ENCODE measurements at regions not wholly inside any gene's neighbourhood (a gene's known extent, or its start where the extent isn't known, plus 50 kb on each side); places are given as distances from the start of the nearest gene placed in this dataset.

DNA sequence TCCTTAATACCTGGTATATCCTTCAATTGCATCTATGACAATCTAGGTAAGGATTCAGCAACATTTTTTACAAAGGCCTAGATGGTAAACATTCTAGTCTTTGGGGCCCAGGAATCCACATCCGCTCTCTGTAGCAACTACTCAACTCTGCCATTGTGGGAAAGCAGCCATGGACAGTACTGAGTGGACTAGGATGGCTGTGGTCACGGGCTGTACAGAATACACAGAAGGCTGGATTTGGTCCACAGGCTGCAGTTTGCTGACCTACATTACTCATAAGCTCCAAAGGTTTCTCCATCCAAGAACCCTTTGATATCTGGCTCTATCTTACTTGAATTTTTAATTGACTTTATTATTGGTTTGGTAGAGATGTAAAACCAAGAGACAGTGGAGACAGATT lies 418.3 kb upstream of the LRRTM1 start:
- TF ChIP-seq, protein P1, sequence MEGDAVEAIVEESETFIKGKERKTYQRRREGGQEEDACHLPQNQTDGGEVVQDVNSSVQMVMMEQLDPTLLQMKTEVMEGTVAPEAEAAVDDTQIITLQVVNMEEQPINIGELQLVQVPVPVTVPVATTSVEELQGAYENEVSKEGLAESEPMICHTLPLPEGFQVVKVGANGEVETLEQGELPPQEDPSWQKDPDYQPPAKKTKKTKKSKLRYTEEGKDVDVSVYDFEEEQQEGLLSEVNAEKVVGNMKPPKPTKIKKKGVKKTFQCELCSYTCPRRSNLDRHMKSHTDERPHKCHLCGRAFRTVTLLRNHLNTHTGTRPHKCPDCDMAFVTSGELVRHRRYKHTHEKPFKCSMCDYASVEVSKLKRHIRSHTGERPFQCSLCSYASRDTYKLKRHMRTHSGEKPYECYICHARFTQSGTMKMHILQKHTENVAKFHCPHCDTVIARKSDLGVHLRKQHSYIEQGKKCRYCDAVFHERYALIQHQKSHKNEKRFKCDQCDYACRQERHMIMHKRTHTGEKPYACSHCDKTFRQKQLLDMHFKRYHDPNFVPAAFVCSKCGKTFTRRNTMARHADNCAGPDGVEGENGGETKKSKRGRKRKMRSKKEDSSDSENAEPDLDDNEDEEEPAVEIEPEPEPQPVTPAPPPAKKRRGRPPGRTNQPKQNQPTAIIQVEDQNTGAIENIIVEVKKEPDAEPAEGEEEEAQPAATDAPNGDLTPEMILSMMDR (IDR thresholded peaks at IDR 0.05; ENCODE audit: insufficient read depth, low read length, poor library complexity, severe bottlenecking) = no peak
- TF ChIP-seq EZH2phosphoT487 (conservative IDR thresholded peaks at IDR 0.05; ENCODE audit: low read length) = no peak

Measured in SU-DHL-6 (cell line).